OCI-LY7 (cell line): ENCODE measurements at regions not wholly inside any gene's neighbourhood (a gene's known extent, or its start where the extent isn't known, plus 50 kb on each side); places are given as distances from the start of the nearest gene placed in this dataset.

Source experiments
- BruUV-seq: library from RNA; stranded (reverse); fragments of 400-500 nt; replicated peaks from 2 replicates; lab custom pipeline; 2021; lab: Mats Ljungman, UMichigan
- CTCF ChIA-PET: fragments of 300-600 bp; sonication (Branson Sonifier 250); formaldehyde crosslinking; loops from one replicate; lab custom pipeline; 2022; ENCODE audit warnings: antibody characterized with exemption; ENCODE audit not compliant: unreplicated experiment; lab: Charles Lee
- POLR2A ChIA-PET: fragments of 300-600 bp; sonication (Branson Sonifier 250); formaldehyde crosslinking; loops from one replicate; lab custom pipeline; 2022; ENCODE audit warnings: antibody characterized with exemption; lab: Charles Lee
- DNase-seq: peaks from one replicate; pipeline ENCODE4 v3.0.0-alpha.2; 2015; ENCODE audit warnings: low spot score
- H2AFZ ChIP-seq: fragments of 200-600 bp; sonication (generic), shearing (Covaris generic); 2 replicates; pipeline ENCODE4 v1.6.1; 2014; ENCODE audit warnings: mild to moderate bottlenecking, antibody characterized with exemption, low read length, moderate library complexity
- H3K27ac ChIP-seq: fragments of 200-600 bp; sonication (generic); 2 replicates; pipeline ENCODE4 v1.5.1; 2014; ENCODE audit warnings: mixed run types, low read depth, mild to moderate bottlenecking, moderate library complexity, low read length, inconsistent platforms; ENCODE audit not compliant: poor library complexity, severe bottlenecking
- H3K36me3 ChIP-seq: fragments of 200-600 bp; sonication (generic); 2 replicates; pipeline ENCODE4 v1.6.1; 2014; ENCODE audit warnings: mild to moderate bottlenecking, antibody characterized with exemption, low read length, moderate library complexity, mixed read lengths; ENCODE audit not compliant: insufficient read depth
- H3K4me1 ChIP-seq: fragments of 200-600 bp; sonication (generic); 2 replicates; pipeline ENCODE4 v1.5.1; 2014; ENCODE audit warnings: mild to moderate bottlenecking, low read length; ENCODE audit not compliant: insufficient read depth, poor library complexity, severe bottlenecking
- H3K4me2 ChIP-seq: fragments of 200-600 bp; sonication (generic); 2 replicates; pipeline ENCODE4 v1.6.1; 2014; ENCODE audit warnings: mild to moderate bottlenecking, low read length
- H3K4me3 ChIP-seq: fragments of 200-600 bp; sonication (generic); 2 replicates; pipeline ENCODE4 v1.5.1; 2014; ENCODE audit warnings: mild to moderate bottlenecking, low read depth, low read length; ENCODE audit not compliant: poor library complexity, severe bottlenecking
- H3K79me2 ChIP-seq: fragments of 200-600 bp; sonication (generic); 2 replicates; pipeline ENCODE4 v1.6.1; 2016; ENCODE audit warnings: low read depth, mild to moderate bottlenecking, low read length, moderate library complexity, mixed read lengths; ENCODE audit not compliant: insufficient read depth
- H3K9me2 ChIP-seq: fragments of 200-600 bp; sonication (generic); 2 replicates; pipeline ENCODE4 v1.6.1; 2016; ENCODE audit warnings: mild to moderate bottlenecking, low read length, mixed read lengths; ENCODE audit not compliant: insufficient read depth
- H3K9me3 ChIP-seq: fragments of 200-600 bp; sonication (generic); 2 replicates; pipeline ENCODE4 v1.6.1; 2014; ENCODE audit warnings: mild to moderate bottlenecking, mixed run types, low read length, mixed read lengths
- H4K20me1 ChIP-seq: fragments of 200-600 bp; sonication (generic); 2 replicates; pipeline ENCODE4 v1.6.1; 2014; ENCODE audit warnings: mild to moderate bottlenecking, antibody characterized with exemption, low read length, moderate library complexity, mixed read lengths; ENCODE audit not compliant: insufficient read depth
- EZH2phosphoT487 ChIP-seq: fragments of 200-600 bp; sonication (generic); IDR thresholded peaks from 2 replicates; pipeline ENCODE4 v1.6.1; 2018; ENCODE audit warnings: low read depth, borderline replicate concordance, mild to moderate bottlenecking, mixed run types, antibody characterized with exemption, low read length, moderate library complexity, mixed read lengths
- intact Hi-C: fragments of 100-400 bp; cut with micrococcal nuclease; formaldehyde crosslinking; loops from one replicate; pipeline ENCODE4 v1.10.0; 2022; ENCODE audit not compliant: unreplicated experiment
- TF ChIP-seq, protein P1 (sequence below): fragments of 200-600 bp; sonication (generic); conservative IDR thresholded peaks from 2 replicates; pipeline ENCODE4 v1.5.1; 2014; ENCODE audit warnings: mild to moderate bottlenecking, antibody characterized with exemption, low read length, moderate library complexity, mixed read lengths

DNA sequence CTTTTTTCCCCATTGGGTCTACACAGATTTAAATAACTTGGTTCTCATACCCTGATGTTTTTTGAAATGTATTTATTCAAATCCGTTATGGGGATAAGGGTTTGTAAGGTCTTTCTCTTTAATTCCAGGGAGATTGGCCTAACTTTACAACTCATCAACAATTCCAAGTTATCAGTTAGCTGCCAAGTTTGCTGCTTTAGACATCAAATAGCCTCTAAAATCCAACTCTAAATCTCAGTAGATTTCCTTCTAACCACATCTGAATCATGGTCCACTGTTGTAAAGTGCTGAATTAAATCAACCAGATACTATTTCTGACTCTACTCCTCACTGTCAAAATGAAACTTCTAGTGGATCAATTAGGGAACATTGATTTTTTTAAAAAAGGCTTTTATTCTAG is 364.1 kb upstream of the E2F7 start:
- Histone ChIP-seq H3K27ac (no peak overlapping the region), H3K9me3 (no peaks in the 10 kb centered on the region), H3K4me1 (no peaks in the 10 kb centered on the region), H3K9me2 (no peaks in the 10 kb centered on the region), H3K79me2 (no peaks in the 10 kb centered on the region), H2AFZ (no peak overlapping the region), H3K4me3 (no peak overlapping the region), H3K4me2 (no peak overlapping the region), H4K20me1 (no peaks in the 10 kb centered on the region), H3K36me3 (no peaks in the 10 kb centered on the region)
- TF ChIP-seq, protein P1, sequence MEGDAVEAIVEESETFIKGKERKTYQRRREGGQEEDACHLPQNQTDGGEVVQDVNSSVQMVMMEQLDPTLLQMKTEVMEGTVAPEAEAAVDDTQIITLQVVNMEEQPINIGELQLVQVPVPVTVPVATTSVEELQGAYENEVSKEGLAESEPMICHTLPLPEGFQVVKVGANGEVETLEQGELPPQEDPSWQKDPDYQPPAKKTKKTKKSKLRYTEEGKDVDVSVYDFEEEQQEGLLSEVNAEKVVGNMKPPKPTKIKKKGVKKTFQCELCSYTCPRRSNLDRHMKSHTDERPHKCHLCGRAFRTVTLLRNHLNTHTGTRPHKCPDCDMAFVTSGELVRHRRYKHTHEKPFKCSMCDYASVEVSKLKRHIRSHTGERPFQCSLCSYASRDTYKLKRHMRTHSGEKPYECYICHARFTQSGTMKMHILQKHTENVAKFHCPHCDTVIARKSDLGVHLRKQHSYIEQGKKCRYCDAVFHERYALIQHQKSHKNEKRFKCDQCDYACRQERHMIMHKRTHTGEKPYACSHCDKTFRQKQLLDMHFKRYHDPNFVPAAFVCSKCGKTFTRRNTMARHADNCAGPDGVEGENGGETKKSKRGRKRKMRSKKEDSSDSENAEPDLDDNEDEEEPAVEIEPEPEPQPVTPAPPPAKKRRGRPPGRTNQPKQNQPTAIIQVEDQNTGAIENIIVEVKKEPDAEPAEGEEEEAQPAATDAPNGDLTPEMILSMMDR = no peak
- no peak for TF ChIP-seq EZH2phosphoT487
- ChIA-PET POLR2A (no interaction called here), CTCF (no interaction called here)
- intact Hi-C loops = no loop called here
- no peak for DNase-seq
- no TSS peak for BruUV-seq

DNA sequence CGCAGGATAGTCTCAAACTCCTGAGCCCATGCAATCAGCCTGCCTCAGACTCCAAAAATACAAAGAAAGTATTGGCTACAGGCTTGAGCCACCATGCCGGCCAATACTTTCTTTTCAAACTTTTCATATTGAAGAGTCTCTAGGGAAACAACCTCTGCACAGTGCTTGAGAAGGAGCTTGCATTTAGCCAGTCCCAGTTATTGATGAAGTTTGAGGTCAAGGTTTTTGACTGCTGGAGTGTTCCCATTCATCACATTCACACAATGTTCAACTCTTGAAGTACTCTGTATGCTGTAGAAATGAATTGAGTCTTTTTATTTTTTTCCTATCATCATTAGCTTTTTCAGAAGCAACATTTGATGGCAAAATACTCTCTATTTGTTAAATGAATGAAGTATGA is 355.8 kb upstream of the E2F7 start:
- Histone ChIP-seq H3K27ac (no peak overlapping the region), H3K4me2 (no peak overlapping the region), H3K36me3 (no peaks in the 10 kb centered on the region), H4K20me1 (no peaks in the 10 kb centered on the region), H3K9me3 (no peaks in the 10 kb centered on the region), H3K9me2 (no peaks in the 10 kb centered on the region), H3K4me1 (no peaks in the 10 kb centered on the region), H3K79me2 (no peaks in the 10 kb centered on the region), H2AFZ (no peak overlapping the region), H3K4me3 (no peak overlapping the region)
- no peak for DNase-seq
- BruUV-seq = no TSS peak
- ChIA-PET POLR2A (interaction anchor here (0.7 kb wide), 1 partner anchor 9 kb away, joined by 3 read pairs; no protein-coding TSS in a partner anchor), CTCF (no interaction called here)
- TF ChIP-seq EZH2phosphoT487 = no peak
- TF ChIP-seq, protein P1 = no peak
- intact Hi-C loops = no loop called here

DNA sequence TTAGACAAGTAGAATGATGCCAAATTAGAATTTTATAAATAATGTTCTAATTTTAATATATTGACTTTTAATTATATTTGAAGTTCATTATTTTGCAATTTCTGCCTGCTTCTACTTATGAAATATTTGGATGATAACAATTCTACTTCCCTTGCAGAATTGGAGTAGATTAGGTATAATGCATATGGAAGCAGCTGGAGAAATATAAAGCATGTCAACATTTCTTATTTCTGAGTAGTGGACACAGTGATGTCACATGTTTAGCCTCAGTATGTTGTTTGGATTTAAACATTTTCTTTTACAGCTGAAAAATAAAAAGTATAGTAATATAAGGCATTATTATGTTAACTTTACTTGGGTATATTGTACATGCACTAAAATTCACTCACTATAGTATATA is 344.2 kb upstream of the E2F7 start:
- DNase-seq = no peak
- no peaks in the 10 kb centered on the region for H3K79me2 ChIP-seq
- no peaks in the 10 kb centered on the region for H3K9me2 ChIP-seq
- CTCF ChIA-PET = no interaction called here
- no peak overlapping the region for H3K27ac ChIP-seq
- H3K4me3 ChIP-seq = no peak overlapping the region
- H3K4me1 ChIP-seq = no peaks in the 10 kb centered on the region
- intact Hi-C loops = no loop called here
- no peaks in the 10 kb centered on the region for H4K20me1 ChIP-seq
- H3K9me3 ChIP-seq = no peaks in the 10 kb centered on the region
- no peak for TF ChIP-seq EZH2phosphoT487
- TF ChIP-seq, protein P1 = no peak
- H3K4me2 ChIP-seq = no peak overlapping the region
- H2AFZ ChIP-seq = no peak overlapping the region
- POLR2A ChIA-PET = interaction anchor here (0.6 kb wide), 1 partner anchor 1526 kb away, joined by 3 read pairs; no protein-coding TSS in a partner anchor
- no TSS peak for BruUV-seq
- no peaks in the 10 kb centered on the region for H3K36me3 ChIP-seq
